Thyroid gland (tissue), 4 donors: ENCODE measurements at regions not wholly inside any gene's neighbourhood (a gene's known extent, or its start where the extent isn't known, plus 50 kb on each side); places are given as distances from the start of the nearest gene placed in this dataset. TPM values are rescaled to one million over a fixed set of nuclear protein-coding genes. Genes with fewer than 3 reads are reported as not detected.

Experiments used
- DNase-seq, 2 donors: peaks; one replicate each; pipeline ENCODE4 v3.0.0-alpha.2; 2019
- H3K27ac ChIP-seq, 3 donors: fragments of 200-600 bp; sonication (generic); 1 replicate in 2 of 3; 2 replicates in 1 of 3; pipeline ENCODE4 v1.5.1; 2016 to 2019; ENCODE audit warnings: mild to moderate bottlenecking in 1 of 3, moderate library complexity in 1 of 3
- H3K27me3 ChIP-seq: fragments of 200-600 bp; sonication (generic); one replicate; pipeline ENCODE4 v1.5.1; 2019
- H3K36me3 ChIP-seq, 2 donors: fragments of 200-600 bp; sonication (generic); one replicate each; pipeline ENCODE4 v1.5.1; 2016 to 2019
- H3K4me1 ChIP-seq, 2 donors: fragments of 200-600 bp; sonication (generic); one replicate each; pipeline ENCODE4 v1.5.1; 2017 to 2019
- H3K4me3 ChIP-seq, 3 donors: fragments of 200-600 bp; sonication (generic); replicated peaks in 1 of 3; 1 replicate in 2 of 3; 2 replicates in 1 of 3; pipeline ENCODE4 v1.5.1; 2016; ENCODE audit warnings: mild to moderate bottlenecking in 1 of 3
- H3K9me3 ChIP-seq: fragments of 200-600 bp; sonication (generic); one replicate; pipeline ENCODE4 v1.5.1; 2017
- POLR2A ChIP-seq, 2 donors: fragments of 450-650 bp; IDR thresholded peaks; one replicate each; pipeline ENCODE4 v1.6.1; 2017; ENCODE audit warnings: antibody characterized with exemption in 2 of 2, mild to moderate bottlenecking in 2 of 2, moderate library complexity in 1 of 2
- WGBS, 2 donors: methylation state at CpG; one replicate each; pipeline ENCODE4 v1.1.5; 2017; 5-methylcytosine and 5-hydroxymethylcytosine counted together
- intact Hi-C: fragments of 100-400 bp; cut with DNase I; formaldehyde crosslinking; loops from one replicate; pipeline ENCODE4 v1.15.1; 2023
- small RNA-seq: library from RNA; depleted of rRNA; stranded (forward); fragments of <200 nt; gene quantifications from one replicate; pipeline ENCODE3, GENCODE V24; 2016
- TF ChIP-seq, protein P1 (sequence below), 6 experiments: fragments of 200-600 bp in 3 of 6; fragments of 450-650 bp in 3 of 6; sonication (generic) in 3 of 6; IDR thresholded peaks; one replicate each; pipeline ENCODE4 v1.5.1; 2016 to 2019; ENCODE audit warnings: antibody characterized with exemption in 6 of 6, mild to moderate bottlenecking in 2 of 6, inconsistent platforms in 1 of 6, moderate library complexity in 1 of 6

DNA sequence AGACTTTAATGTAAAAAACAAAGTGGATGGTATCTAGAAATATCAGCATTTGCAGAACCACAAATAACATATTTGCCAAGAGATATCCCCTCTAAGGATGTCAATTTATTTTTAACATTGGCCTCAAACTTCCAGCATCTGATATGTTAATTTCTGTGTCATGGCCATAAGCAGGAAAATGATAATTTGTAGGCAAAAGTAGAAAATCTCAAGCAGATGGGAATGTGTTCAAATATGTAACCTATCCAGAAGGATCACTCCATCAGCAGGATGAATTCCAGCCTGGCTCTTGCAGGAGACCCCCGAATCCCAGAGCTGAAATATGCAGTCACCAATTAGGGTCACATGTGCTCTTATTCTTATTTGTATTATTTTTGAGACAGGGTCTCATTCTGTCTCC, 55.4 kb upstream of the PRKX start:
- Histone ChIP-seq H3K36me3 (no peaks in the 10 kb centered on the region), H3K4me1 (no peaks in the 10 kb centered on the region), H3K4me3 (no peak overlapping the region), H3K27me3 (no peaks in the 10 kb centered on the region), H3K27ac (no peak overlapping the region), H3K9me3 (no peaks in the 10 kb centered on the region)
- 57 to 80% methylated on average over 1 of the region's 1 CpG for WGBS, 2 donors
- intact Hi-C loops = no loop called here
- DNase-seq = no peak
- no peak for TF ChIP-seq POLR2A (IDR thresholded peaks at IDR 0.05)
- TF ChIP-seq, protein P1, sequence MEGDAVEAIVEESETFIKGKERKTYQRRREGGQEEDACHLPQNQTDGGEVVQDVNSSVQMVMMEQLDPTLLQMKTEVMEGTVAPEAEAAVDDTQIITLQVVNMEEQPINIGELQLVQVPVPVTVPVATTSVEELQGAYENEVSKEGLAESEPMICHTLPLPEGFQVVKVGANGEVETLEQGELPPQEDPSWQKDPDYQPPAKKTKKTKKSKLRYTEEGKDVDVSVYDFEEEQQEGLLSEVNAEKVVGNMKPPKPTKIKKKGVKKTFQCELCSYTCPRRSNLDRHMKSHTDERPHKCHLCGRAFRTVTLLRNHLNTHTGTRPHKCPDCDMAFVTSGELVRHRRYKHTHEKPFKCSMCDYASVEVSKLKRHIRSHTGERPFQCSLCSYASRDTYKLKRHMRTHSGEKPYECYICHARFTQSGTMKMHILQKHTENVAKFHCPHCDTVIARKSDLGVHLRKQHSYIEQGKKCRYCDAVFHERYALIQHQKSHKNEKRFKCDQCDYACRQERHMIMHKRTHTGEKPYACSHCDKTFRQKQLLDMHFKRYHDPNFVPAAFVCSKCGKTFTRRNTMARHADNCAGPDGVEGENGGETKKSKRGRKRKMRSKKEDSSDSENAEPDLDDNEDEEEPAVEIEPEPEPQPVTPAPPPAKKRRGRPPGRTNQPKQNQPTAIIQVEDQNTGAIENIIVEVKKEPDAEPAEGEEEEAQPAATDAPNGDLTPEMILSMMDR (IDR thresholded peaks at IDR 0.05) = no peak

Small RNA genes in the stretch of these regions (small RNA-seq; reads per million reads assigned to genes)
- not detected for gene RF00401
